ENCODE measurements at regions not wholly inside any gene's neighbourhood (a gene's known extent, or its start where the extent isn't known, plus 50 kb on each side); places are given as distances from the start of the nearest gene placed in this dataset.

GRCh38 chr6:142679907-142680700 lies 264.9 kb downstream of the HIVEP2 start:
- TF ChIP-seq CTCF (IDR thresholded peaks at IDR 0.05) = no peak
- peaks cover 6% of the 10 kb centered on the region for H3K4me1 Mint-ChIP-seq (ENCODE audit: low read depth)
- H3K36me3 Mint-ChIP-seq (ENCODE audit: low read depth) = no peaks in the 10 kb centered on the region
- no peaks in the 10 kb centered on the region for H3K9me3 Mint-ChIP-seq (ENCODE audit: low read depth)
- no peak overlapping the region for H3K4me3 Mint-ChIP-seq (ENCODE audit: unreplicated experiment)
- DNase-seq (ENCODE audit: low spot score) = no peak
- no peak overlapping the region for H3K27ac Mint-ChIP-seq (ENCODE audit: unreplicated experiment)
- peaks cover 23% of the 10 kb centered on the region for H3K27me3 Mint-ChIP-seq (ENCODE audit: low read depth)

GRCh38 chr6:142681099-142681498 lies 263.9 kb downstream of the HIVEP2 start:
- Mint-ChIP-seq H3K27ac (ENCODE audit: unreplicated experiment) (no peak overlapping the region), H3K4me3 (ENCODE audit: unreplicated experiment) (no peak overlapping the region), H3K4me1 (ENCODE audit: low read depth) (peaks cover 9% of the 10 kb centered on the region), H3K9me3 (ENCODE audit: low read depth) (no peaks in the 10 kb centered on the region), H3K27me3 (ENCODE audit: low read depth) (peaks cover 15% of the 10 kb centered on the region), H3K36me3 (ENCODE audit: low read depth) (no peaks in the 10 kb centered on the region)
- no peak for TF ChIP-seq CTCF (IDR thresholded peaks at IDR 0.05)
- DNase-seq (ENCODE audit: low spot score) = no peak

- H3K9me3 Mint-ChIP-seq (ENCODE audit: low read depth) = no peaks in the 10 kb centered on the region
- no peak overlapping the region for H3K27ac Mint-ChIP-seq (ENCODE audit: unreplicated experiment)
- H3K27me3 Mint-ChIP-seq (ENCODE audit: low read depth) = peaks cover 6% of the 10 kb centered on the region
- no peak for TF ChIP-seq CTCF (IDR thresholded peaks at IDR 0.05)
- no peak for DNase-seq (ENCODE audit: low spot score)
- H3K4me1 Mint-ChIP-seq (ENCODE audit: low read depth) = peaks cover 15% of the 10 kb centered on the region
- H3K36me3 Mint-ChIP-seq (ENCODE audit: low read depth) = no peaks in the 10 kb centered on the region
- H3K4me3 Mint-ChIP-seq (ENCODE audit: unreplicated experiment) = no peak overlapping the region
Observed at GRCh38 chr6:142682985-142683384, 262.0 kb downstream of the HIVEP2 start.

- H3K27me3 Mint-ChIP-seq (ENCODE audit: low read depth) = peaks cover 4% of the 10 kb centered on the region
- H3K9me3 Mint-ChIP-seq (ENCODE audit: low read depth) = no peaks in the 10 kb centered on the region
- no peak overlapping the region for H3K4me3 Mint-ChIP-seq (ENCODE audit: unreplicated experiment)
- no peak for DNase-seq (ENCODE audit: low spot score)
- no peaks in the 10 kb centered on the region for H3K36me3 Mint-ChIP-seq (ENCODE audit: low read depth)
- no peak for TF ChIP-seq CTCF (IDR thresholded peaks at IDR 0.05)
- no peak overlapping the region for H3K27ac Mint-ChIP-seq (ENCODE audit: unreplicated experiment)
- peaks cover 15% of the 10 kb centered on the region for H3K4me1 Mint-ChIP-seq (ENCODE audit: low read depth)
Observed at GRCh38 chr6:142683714-142684141, 261.2 kb downstream of the HIVEP2 start.

GRCh38 chr6:142684371-142684770 lies 260.6 kb downstream of the HIVEP2 start:
- peaks cover 15% of the 10 kb centered on the region for H3K4me1 Mint-ChIP-seq (ENCODE audit: low read depth)

More at GRCh38 chr6:142684371-142684770, 260.6 kb downstream of the HIVEP2 start:
- DNase-seq (ENCODE audit: low spot score) = no peak
- Mint-ChIP-seq H3K4me3 (ENCODE audit: unreplicated experiment) (no peak overlapping the region), H3K36me3 (ENCODE audit: low read depth) (no peaks in the 10 kb centered on the region), H3K27me3 (ENCODE audit: low read depth) (peaks cover 2% of the 10 kb centered on the region), H3K27ac (ENCODE audit: unreplicated experiment) (no peak overlapping the region), H3K9me3 (ENCODE audit: low read depth) (no peaks in the 10 kb centered on the region)
- no peak for TF ChIP-seq CTCF (IDR thresholded peaks at IDR 0.05)
